Activated naive CD4-positive, alpha-beta T cell treated with anti-CD3 and anti-CD28 coated beads, Interleukin-2, amount 50 U/mL, for 24 hours (primary cell): ENCODE measurements at regions not wholly inside any gene's neighbourhood (a gene's known extent, or its start where the extent isn't known, plus 50 kb on each side); places are given as distances from the start of the nearest gene placed in this dataset.

Source experiments
- H3K27ac Mint-ChIP-seq: one replicate; pipeline ENCODE4 v1.8.0; 2021; ENCODE audit warnings: mild to moderate bottlenecking, mixed read lengths
- H3K27me3 Mint-ChIP-seq: one replicate; pipeline ENCODE4 v1.8.0; 2021; ENCODE audit warnings: mixed read lengths
- H3K36me3 Mint-ChIP-seq: one replicate; pipeline ENCODE4 v1.8.0; 2021; ENCODE audit warnings: mixed read lengths
- H3K4me1 Mint-ChIP-seq: one replicate; pipeline ENCODE4 v1.8.0; 2021; ENCODE audit warnings: mixed read lengths
- H3K4me3 Mint-ChIP-seq: one replicate; pipeline ENCODE4 v1.8.0; 2021; ENCODE audit warnings: mild to moderate bottlenecking, mixed read lengths
- H3K9me3 Mint-ChIP-seq: one replicate; pipeline ENCODE4 v1.8.0; 2021; ENCODE audit warnings: mixed read lengths

DNA sequence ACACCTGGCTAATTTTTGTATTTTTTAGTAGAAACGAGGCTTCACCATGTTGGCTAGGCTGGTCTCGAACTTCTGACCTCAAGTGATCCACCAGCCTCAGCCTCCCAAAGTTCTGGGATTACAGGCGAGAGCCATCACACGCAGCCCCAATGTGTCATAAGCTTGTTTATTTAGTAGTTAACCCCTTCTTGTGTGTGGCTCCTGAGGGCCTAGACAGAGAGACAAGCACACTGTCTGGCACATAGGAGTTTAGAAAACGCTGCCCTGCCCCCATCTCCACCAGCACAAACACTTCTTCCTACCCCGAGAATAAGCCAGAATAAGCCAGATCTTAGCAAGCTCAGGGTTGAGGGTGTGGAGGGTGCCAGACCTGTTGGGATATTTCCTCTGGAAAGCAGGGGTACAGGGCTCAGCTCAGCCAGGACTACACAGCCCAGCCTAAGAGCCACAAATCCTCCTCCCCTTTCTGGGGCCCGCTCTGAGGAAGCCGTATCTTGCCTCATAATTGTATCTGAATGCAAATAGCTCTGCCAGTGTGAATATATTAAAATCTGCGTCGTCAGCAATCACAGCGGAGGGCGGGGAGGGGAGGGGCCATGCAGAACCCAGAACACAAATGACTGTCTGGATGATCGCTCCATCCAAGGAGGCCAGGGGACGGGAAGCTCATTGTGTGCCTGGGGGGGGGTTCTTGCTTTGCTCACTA is 247.3 kb downstream of the MN1 start:
- no peaks in the 10 kb centered on the region for H3K9me3 Mint-ChIP-seq
- no peak overlapping the region for H3K4me3 Mint-ChIP-seq
- no peak overlapping the region for H3K27ac Mint-ChIP-seq
- peaks cover 3% of the 10 kb centered on the region for H3K27me3 Mint-ChIP-seq
- no peaks in the 10 kb centered on the region for H3K4me1 Mint-ChIP-seq
- no peaks in the 10 kb centered on the region for H3K36me3 Mint-ChIP-seq

GRCh38 chr22:27554841-27555456 is 246.6 kb downstream of the MN1 start:
- Mint-ChIP-seq H3K4me1 (no peaks in the 10 kb centered on the region), H3K27me3 (peaks cover under 1% of the 10 kb centered on the region), H3K27ac (no peak overlapping the region), H3K4me3 (no peak overlapping the region), H3K36me3 (no peaks in the 10 kb centered on the region), H3K9me3 (no peaks in the 10 kb centered on the region)

DNA sequence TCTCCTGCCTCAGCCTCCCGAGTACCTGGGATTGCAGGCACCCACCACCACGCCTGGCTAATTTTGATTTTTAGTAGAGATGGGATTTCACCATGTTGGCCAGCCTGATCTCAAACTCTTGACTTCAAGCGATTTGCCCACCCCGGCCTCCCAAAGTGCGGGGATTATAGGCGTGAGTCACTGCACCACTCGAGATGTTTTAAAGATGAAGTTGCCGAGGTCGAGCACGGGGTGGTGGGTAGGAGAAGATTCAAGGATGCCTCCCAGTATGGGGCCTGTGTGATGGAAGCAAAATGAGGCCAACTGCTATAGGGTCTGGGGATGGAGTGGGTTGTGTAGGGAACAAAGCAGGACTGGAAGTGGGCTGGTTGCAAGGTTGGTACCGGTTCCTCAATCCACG is 245.2 kb downstream of the MN1 start:
- Mint-ChIP-seq H3K4me3 (no peak overlapping the region), H3K4me1 (no peaks in the 10 kb centered on the region), H3K9me3 (no peaks in the 10 kb centered on the region), H3K36me3 (no peaks in the 10 kb centered on the region), H3K27ac (no peak overlapping the region), H3K27me3 (no peaks in the 10 kb centered on the region)

DNA sequence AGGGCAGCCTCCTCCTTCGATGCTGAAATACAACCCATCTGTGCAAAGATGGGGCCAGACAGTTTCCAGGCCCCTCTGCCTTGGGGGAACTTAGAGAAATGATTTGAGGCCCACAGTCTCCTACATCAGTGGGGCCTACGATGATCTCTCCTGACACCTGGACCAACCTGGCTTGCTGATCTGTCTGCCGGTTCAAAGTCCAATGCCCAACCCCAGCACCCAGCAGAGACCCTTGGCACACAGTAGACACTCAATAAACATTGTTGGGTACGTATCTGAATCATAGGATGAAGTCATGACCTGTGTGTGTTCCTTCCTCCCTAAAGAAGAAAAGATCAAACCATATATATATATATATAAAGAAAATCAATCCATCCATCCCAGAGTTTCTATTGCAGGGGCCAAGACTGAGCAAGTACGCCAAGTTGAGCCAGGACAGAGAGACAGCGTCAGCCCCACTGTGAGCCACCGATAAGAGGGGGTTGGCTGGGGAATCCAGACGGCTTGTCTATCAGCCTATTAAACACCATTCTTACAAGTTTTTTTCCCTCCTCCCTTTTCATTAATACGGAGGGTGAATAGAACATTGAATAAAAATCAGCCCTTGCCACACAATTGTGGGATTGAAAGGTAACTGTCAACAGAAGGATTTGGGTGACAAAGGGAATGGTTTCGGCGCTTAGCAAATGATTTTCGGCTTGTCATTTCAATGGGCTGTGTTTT is 244.1 kb downstream of the MN1 start:
- H3K9me3 Mint-ChIP-seq = no peaks in the 10 kb centered on the region
- H3K36me3 Mint-ChIP-seq = no peaks in the 10 kb centered on the region
- no peak overlapping the region for H3K27ac Mint-ChIP-seq

DNA sequence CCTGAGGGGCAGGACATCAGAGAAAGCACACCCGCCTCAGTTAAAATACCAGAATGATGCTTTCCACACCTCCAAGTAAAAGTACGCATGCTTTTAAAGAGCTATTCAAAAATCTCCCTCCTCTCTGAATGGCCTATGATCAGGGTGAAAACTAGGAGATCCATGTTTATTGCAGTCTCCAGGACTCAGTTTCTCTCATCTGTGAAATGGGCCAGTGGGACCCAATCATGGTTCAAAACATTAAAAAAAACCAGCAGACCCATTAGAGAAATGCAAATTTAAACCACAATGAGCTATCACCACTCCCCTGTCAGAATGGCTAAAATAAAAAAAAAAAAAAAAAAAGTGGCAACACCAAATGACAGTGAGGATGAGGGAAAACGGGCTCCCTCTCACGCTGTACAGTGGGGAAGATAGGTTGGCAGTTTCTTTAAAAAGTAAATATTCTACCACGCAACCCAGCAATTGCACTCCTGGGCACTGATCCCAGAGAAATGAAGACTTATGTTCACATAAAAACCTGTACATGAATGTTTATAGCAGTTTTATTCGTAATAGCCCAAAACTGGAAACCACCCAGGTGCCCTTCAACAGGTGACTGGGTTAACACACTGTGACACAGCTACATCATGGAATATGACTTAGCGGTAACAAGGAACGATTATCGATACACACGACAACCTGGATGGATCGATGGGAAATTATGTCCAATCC is 242.7 kb downstream of the MN1 start:
- H3K9me3 Mint-ChIP-seq = no peaks in the 10 kb centered on the region
- H3K27ac Mint-ChIP-seq = no peak overlapping the region
- H3K4me1 Mint-ChIP-seq = no peaks in the 10 kb centered on the region
- no peaks in the 10 kb centered on the region for H3K36me3 Mint-ChIP-seq
- H3K4me3 Mint-ChIP-seq = no peak overlapping the region
- H3K27me3 Mint-ChIP-seq = no peaks in the 10 kb centered on the region

More for the DNA sequence above, 244.1 kb downstream of the MN1 start:
- Mint-ChIP-seq H3K27me3 (no peaks in the 10 kb centered on the region), H3K4me1 (no peaks in the 10 kb centered on the region), H3K4me3 (no peak overlapping the region)

- Mint-ChIP-seq H3K4me3 (no peak overlapping the region), H3K36me3 (no peaks in the 10 kb centered on the region), H3K4me1 (no peaks in the 10 kb centered on the region), H3K9me3 (no peaks in the 10 kb centered on the region), H3K27me3 (no peaks in the 10 kb centered on the region), H3K27ac (no peak overlapping the region)
These were observed 240.8 kb downstream of the MN1 start for GRCh38 chr22:27560781-27561180.

- Mint-ChIP-seq H3K4me1 (no peaks in the 10 kb centered on the region), H3K4me3 (no peak overlapping the region), H3K36me3 (no peaks in the 10 kb centered on the region), H3K27ac (no peak overlapping the region), H3K9me3 (no peaks in the 10 kb centered on the region), H3K27me3 (no peaks in the 10 kb centered on the region)
These were observed 240.2 kb downstream of the MN1 start for GRCh38 chr22:27561286-27561904.

DNA sequence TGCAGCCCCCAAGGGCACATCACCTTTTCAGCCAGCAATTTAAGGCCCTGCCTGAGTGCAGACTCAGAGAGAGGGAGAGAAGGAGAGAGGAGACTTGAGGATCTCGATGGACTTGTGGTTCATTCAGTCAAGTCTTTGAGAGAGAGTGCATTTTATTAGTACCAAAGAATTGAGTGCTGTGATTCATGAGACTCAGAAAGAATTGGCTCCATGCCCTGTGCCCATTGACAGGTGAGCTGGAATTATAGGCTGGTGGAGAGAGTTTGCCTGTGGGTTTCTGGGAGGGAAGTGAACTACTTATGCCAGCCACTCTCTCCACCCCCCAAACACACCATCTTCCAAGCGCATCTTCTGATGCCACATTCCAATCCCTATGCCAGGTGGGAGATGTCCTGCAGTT is 236.8 kb downstream of the MN1 start:
- H3K9me3 Mint-ChIP-seq = no peaks in the 10 kb centered on the region

DNA sequence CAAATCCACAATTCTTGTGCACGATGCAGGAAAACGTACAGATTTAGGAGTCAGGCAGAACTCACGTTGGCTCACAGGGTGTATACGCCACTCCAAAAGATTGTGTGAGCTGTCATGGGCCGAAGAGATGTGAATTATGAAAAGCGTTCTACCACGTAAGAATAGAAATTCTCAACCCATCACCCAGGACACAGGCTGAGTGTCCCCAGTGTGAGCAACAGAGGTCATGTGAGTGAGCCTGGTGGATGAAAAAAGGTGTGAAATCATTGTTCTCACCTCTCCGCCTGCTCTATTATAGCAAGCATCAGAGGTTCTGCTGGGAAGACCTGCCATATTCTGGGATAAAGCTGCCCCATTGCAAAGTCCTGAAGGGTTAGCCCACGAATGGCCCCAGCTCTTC is 235.0 kb downstream of the MN1 start:
- Mint-ChIP-seq H3K4me3 (no peak overlapping the region), H3K9me3 (no peaks in the 10 kb centered on the region), H3K27me3 (peaks cover 5% of the 10 kb centered on the region), H3K4me1 (no peaks in the 10 kb centered on the region), H3K36me3 (no peaks in the 10 kb centered on the region), H3K27ac (no peak overlapping the region)

More for the DNA sequence above, 236.8 kb downstream of the MN1 start:
- Mint-ChIP-seq H3K4me3 (no peak overlapping the region), H3K27ac (no peak overlapping the region), H3K36me3 (no peaks in the 10 kb centered on the region), H3K4me1 (no peaks in the 10 kb centered on the region), H3K27me3 (no peaks in the 10 kb centered on the region)

DNA sequence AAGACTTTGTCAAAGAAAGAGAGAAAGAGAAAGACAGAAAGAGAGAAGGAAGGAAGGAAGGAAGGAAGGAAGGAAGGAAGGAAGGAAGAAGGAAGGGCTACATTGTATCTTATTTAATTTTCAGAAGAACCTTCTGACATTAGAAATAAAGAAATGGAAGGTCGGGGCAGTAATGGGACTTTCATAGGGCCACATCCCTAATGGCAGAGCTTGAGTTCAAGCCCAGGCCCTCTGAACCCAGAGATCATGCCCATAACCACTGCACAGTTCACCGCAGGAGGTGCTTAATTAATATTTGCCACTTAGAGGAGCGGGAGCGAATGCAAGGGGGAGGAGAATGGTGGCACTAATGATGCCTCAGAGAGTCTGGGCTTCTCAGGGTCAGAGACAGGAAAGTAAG is 233.3 kb downstream of the MN1 start:
- peaks cover 9% of the 10 kb centered on the region for H3K27me3 Mint-ChIP-seq

GRCh38 chr22:27571463-27572277 is 229.9 kb downstream of the MN1 start:
- Mint-ChIP-seq H3K4me3 (no peak overlapping the region), H3K4me1 (no peaks in the 10 kb centered on the region), H3K27ac (no peak overlapping the region), H3K36me3 (no peaks in the 10 kb centered on the region), H3K9me3 (no peaks in the 10 kb centered on the region), H3K27me3 (peaks cover 14% of the 10 kb centered on the region)

More for the DNA sequence above, 233.3 kb downstream of the MN1 start:
- Mint-ChIP-seq H3K36me3 (no peaks in the 10 kb centered on the region), H3K27ac (no peak overlapping the region), H3K4me3 (no peak overlapping the region), H3K4me1 (no peaks in the 10 kb centered on the region), H3K9me3 (no peaks in the 10 kb centered on the region)

DNA sequence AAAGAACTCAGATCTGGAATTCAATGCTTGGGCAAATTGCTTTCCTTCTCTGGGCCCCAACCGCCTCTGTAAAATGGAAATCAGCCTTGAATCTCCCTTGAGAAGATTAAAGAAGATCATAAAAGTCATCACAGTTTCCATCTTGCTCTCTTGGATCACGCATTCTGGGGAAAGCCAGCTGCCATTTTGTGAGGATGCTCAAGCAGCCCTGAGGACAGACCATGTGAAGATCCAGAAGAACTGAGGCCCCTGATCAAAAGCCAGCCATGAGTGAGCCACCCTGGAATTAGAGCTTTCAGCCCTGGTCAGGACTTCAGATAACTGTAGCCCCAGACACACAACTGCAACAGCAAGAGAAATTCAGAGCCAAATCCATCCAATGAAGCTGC is 229.3 kb downstream of the MN1 start:
- H3K36me3 Mint-ChIP-seq = no peaks in the 10 kb centered on the region

DNA sequence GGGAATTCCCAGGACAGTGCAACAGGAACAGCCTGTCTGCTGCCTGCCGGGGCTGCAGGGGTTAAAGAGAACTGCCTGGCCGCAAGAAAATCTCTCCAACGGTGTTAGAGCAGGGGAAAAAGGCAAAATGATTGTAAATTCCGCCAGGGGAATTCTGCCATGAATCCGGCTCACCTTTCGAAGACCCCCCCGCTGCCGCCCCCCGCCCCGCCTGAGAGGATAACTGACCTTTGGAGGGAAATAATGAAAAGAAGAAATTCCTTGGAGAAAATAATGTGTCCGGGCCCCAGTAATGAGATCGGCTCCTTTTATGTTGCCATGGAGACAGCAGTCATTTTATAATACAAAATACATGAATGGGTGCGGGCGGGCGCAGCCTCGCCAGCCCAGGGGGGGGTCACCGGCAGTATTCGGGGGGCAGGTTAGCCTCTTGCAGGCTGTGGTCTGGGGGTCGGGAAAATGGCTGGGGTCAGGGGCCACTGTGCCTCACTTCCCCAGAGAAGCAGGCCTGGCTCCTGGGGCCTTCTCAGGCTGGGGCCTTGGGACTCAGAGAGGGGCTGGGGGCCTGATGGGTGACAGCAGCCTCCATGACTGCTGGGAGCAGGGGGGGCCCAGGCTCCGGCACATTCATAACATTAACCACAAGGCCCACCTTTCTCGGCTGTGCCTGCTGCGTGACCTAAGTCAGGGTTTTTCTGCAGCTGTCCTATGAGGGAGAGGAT is 228.1 kb downstream of the MN1 start:
- H3K36me3 Mint-ChIP-seq = no peaks in the 10 kb centered on the region
- H3K4me1 Mint-ChIP-seq = no peaks in the 10 kb centered on the region
- no peaks in the 10 kb centered on the region for H3K9me3 Mint-ChIP-seq
- no peak overlapping the region for H3K27ac Mint-ChIP-seq
- peaks cover 15% of the 10 kb centered on the region for H3K27me3 Mint-ChIP-seq
- H3K4me3 Mint-ChIP-seq = no peak overlapping the region

More for the DNA sequence above, 229.3 kb downstream of the MN1 start:
- Mint-ChIP-seq H3K4me3 (no peak overlapping the region), H3K9me3 (no peaks in the 10 kb centered on the region), H3K27ac (no peak overlapping the region), H3K4me1 (no peaks in the 10 kb centered on the region), H3K27me3 (peaks cover 14% of the 10 kb centered on the region)

GRCh38 chr22:27574002-27574366 is 227.6 kb downstream of the MN1 start:
- Mint-ChIP-seq H3K4me1 (no peaks in the 10 kb centered on the region), H3K36me3 (no peaks in the 10 kb centered on the region), H3K9me3 (no peaks in the 10 kb centered on the region), H3K27me3 (peaks cover 15% of the 10 kb centered on the region), H3K4me3 (no peak overlapping the region), H3K27ac (no peak overlapping the region)
